Spleen (tissue), 11 donors: ENCODE measurements at regions not wholly inside any gene's neighbourhood (a gene's known extent, or its start where the extent isn't known, plus 50 kb on each side); places are given as distances from the start of the nearest gene placed in this dataset.

Source experiments
- DNase-seq: peaks from one replicate; pipeline ENCODE4 v3.0.0-alpha.2; 2020
- H3K27ac ChIP-seq, 8 donors: fragments of 200-600 bp; sonication (generic) in 7 of 8; 1 replicate in 4 of 8; 2 replicates in 4 of 8; pipeline versions ENCODE4 v1.5.0 to v1.8.0; 2016 to 2021; ENCODE audit warnings: inconsistent platforms in 4 of 8, mild to moderate bottlenecking in 4 of 8, moderate library complexity in 1 of 8
- H3K27me3 ChIP-seq, 7 donors: fragments of 200-600 bp; sonication (generic) in 6 of 7; replicated peaks in 1 of 7; 1 replicate in 4 of 7; 2 replicates in 3 of 7; pipeline versions ENCODE4 v1.5.0 to v1.8.0; 2016 to 2021; ENCODE audit warnings: inconsistent platforms in 3 of 7, mild to moderate bottlenecking in 1 of 7
- H3K36me3 ChIP-seq, 6 donors: fragments of 200-600 bp; sonication (generic) in 5 of 6; 1 replicate in 4 of 6; 2 replicates in 2 of 6; pipeline versions ENCODE4 v1.5.0 to v1.8.0; 2016 to 2021; ENCODE audit warnings: inconsistent platforms in 2 of 6
- H3K4me1 ChIP-seq, 6 donors: fragments of 200-600 bp; sonication (generic) in 5 of 6; 1 replicate in 3 of 6; 2 replicates in 3 of 6; pipeline versions ENCODE4 v1.5.0 to v1.8.0; 2016 to 2021; ENCODE audit warnings: inconsistent platforms in 3 of 6
- H3K4me3 ChIP-seq, 8 donors: fragments of 200-600 bp; sonication (generic) in 7 of 8; 1 replicate in 4 of 8; 2 replicates in 4 of 8; pipeline versions ENCODE4 v1.5.0 to v1.8.0; 2016 to 2021; ENCODE audit warnings: inconsistent platforms in 4 of 8, mild to moderate bottlenecking in 4 of 8, moderate library complexity in 2 of 8
- H3K9me3 ChIP-seq, 8 donors: fragments of 200-600 bp; sonication (generic) in 7 of 8; 1 replicate in 4 of 8; 2 replicates in 4 of 8; pipeline versions ENCODE4 v1.5.0 to v1.8.0; 2016 to 2021; ENCODE audit warnings: inconsistent platforms in 4 of 8
- POLR2A ChIP-seq, 3 donors: fragments of 450-650 bp; IDR thresholded peaks; one replicate each; pipeline ENCODE4 v1.5.1; 2017; ENCODE audit warnings: antibody characterized with exemption in 3 of 3, mild to moderate bottlenecking in 1 of 3
- POLR2AphosphoS5 ChIP-seq, 3 donors: sonication (generic); formaldehyde crosslinking; IDR thresholded peaks; one replicate each; pipeline ENCODE4 v1.5.1; 2017; ENCODE audit warnings: antibody characterized with exemption in 3 of 3
- WGBS, 5 donors: extraction: QIAGEN DNeasy Blood & Tissue Kit in 3 of 5; methylation state at CpG; one replicate each; pipeline versions ENCODE4 v1.1.5 to v1.1.7; 2013 to 2018; 5-methylcytosine and 5-hydroxymethylcytosine counted together
- intact Hi-C: fragments of 100-400 bp; cut with DNase I; formaldehyde crosslinking; loops from one replicate; pipeline ENCODE4 v1.15.0; 2023; ENCODE audit warnings: low total_unique reads
- TF ChIP-seq, protein P1 (sequence below), 11 experiments: fragments of 200-600 bp in 7 of 11; fragments of 450-650 bp in 4 of 11; sonication (generic) in 4 of 11; IDR thresholded peaks in 8 of 11; conservative IDR thresholded peaks in 3 of 11; 1 replicate in 7 of 11; 2 replicates in 4 of 11; pipeline versions ENCODE4 v1.4.0 to v1.8.0; 2016 to 2021; ENCODE audit warnings: antibody characterized with exemption in 11 of 11, inconsistent platforms in 4 of 11, mild to moderate bottlenecking in 1 of 11
- donor health status: healthy with polysubstance abuse.
- donor health status: DM: no; HTN: no; CAD: no; lungs with moderate emphysema.
- donor health status: DM: no; HTN: no; CAD: no.
- donor health status: Bipolar disorder and iron deficiency.
- donor health status: healthy.
- donor health status: DM: no; HTN: no; CAD: no.
- donor health status: DM: yes; HTN: yes; CAD: no.

DNA sequence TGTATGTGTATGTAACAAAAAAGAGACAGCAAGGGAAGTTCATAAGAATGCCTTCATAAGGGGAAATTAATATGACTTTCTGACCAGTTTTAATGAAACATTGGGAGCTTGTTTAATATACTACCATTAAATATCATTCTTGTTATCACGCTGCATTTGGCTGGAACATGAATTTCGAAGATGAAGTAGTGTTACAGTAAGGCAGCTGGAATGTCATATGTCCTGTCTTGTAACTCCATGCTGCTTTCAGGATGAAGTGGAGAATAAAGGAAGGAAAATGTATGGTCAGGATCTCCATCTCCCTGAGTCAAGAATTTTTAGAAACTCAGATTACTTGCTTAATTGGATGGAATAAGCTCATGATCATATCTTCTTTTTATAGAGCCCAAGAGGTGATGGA lies 61.5 kb upstream of the DMAC1 start:
- Histone ChIP-seq H3K27me3 (no peaks in the 10 kb centered on the region), H3K4me3 (no peak overlapping the region), H3K27ac (no peak overlapping the region), H3K9me3 (no peaks in the 10 kb centered on the region), H3K36me3 (no peaks in the 10 kb centered on the region), H3K4me1 (no peaks in the 10 kb centered on the region)
- intact Hi-C loops: no loop called here
- DNase-seq: no peak
- TF ChIP-seq POLR2A (IDR thresholded peaks at IDR 0.05): no peak
- TF ChIP-seq, protein P1, sequence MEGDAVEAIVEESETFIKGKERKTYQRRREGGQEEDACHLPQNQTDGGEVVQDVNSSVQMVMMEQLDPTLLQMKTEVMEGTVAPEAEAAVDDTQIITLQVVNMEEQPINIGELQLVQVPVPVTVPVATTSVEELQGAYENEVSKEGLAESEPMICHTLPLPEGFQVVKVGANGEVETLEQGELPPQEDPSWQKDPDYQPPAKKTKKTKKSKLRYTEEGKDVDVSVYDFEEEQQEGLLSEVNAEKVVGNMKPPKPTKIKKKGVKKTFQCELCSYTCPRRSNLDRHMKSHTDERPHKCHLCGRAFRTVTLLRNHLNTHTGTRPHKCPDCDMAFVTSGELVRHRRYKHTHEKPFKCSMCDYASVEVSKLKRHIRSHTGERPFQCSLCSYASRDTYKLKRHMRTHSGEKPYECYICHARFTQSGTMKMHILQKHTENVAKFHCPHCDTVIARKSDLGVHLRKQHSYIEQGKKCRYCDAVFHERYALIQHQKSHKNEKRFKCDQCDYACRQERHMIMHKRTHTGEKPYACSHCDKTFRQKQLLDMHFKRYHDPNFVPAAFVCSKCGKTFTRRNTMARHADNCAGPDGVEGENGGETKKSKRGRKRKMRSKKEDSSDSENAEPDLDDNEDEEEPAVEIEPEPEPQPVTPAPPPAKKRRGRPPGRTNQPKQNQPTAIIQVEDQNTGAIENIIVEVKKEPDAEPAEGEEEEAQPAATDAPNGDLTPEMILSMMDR (IDR thresholded peaks at IDR 0.05 in 8 of 11, conservative IDR thresholded peaks at IDR 0.05 in 3 of 11): no peak
- no peak for TF ChIP-seq POLR2AphosphoS5 (IDR thresholded peaks at IDR 0.05)
- 83 to 97% (median 91%) methylated on average over 2 of the region's 2 CpGs for WGBS, 5 donors

GRCh38 chr9:7860335-7860709 lies 60.7 kb upstream of the DMAC1 start:
- DNase-seq: no peak

DNA sequence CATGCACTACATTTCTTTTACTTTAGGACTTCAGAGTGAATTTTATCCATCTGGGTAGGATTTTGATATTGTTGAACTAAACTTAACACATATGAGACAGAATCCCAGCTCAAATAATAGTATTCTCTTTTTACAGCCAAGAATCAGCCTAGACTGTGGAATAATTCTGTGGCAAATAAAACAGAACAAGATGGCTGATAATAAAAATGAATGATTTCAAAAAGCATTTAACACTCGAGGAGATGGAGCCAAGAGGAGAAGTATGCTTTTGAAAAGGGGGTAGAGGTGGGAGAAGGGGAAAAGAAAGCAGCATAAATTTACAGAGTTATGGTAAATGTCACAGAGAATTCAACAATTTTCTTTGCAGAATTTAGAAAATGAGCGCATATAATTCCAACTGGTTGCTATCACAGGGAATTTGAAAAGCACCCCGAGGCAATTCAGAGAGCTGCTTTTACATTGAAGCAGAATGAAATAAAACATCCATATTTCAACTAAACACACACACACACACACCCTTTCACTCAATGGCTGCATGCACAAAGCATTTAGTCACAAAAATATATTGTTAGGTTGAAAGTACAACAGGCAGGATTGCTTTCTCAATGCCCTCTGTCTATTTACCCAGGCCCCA lies 60.2 kb upstream of the DMAC1 start:
- TF ChIP-seq POLR2AphosphoS5 (IDR thresholded peaks at IDR 0.05) (no peak), POLR2A (IDR thresholded peaks at IDR 0.05) (no peak)
- TF ChIP-seq, protein P1 (IDR thresholded peaks at IDR 0.05 in 8 of 11, conservative IDR thresholded peaks at IDR 0.05 in 3 of 11): no peak
- H3K4me3 ChIP-seq: no peak overlapping the region
- H3K27me3 ChIP-seq: no peaks in the 10 kb centered on the region
- DNase-seq: no peak
- no peaks in the 10 kb centered on the region for H3K4me1 ChIP-seq
- no peaks in the 10 kb centered on the region for H3K9me3 ChIP-seq
- H3K36me3 ChIP-seq: no peaks in the 10 kb centered on the region
- no peak overlapping the region for H3K27ac ChIP-seq
- WGBS, 5 donors: 66 to 89% (median 86%) methylated on average over 3 of the region's 3 CpGs
- intact Hi-C loops: no loop called here

More at GRCh38 chr9:7860335-7860709, 60.7 kb upstream of the DMAC1 start:
- Histone ChIP-seq H3K4me3 (no peak overlapping the region), H3K36me3 (no peaks in the 10 kb centered on the region), H3K27ac (no peak overlapping the region), H3K27me3 (no peaks in the 10 kb centered on the region), H3K4me1 (no peaks in the 10 kb centered on the region), H3K9me3 (no peaks in the 10 kb centered on the region)
- TF ChIP-seq POLR2A (IDR thresholded peaks at IDR 0.05) (no peak), POLR2AphosphoS5 (IDR thresholded peaks at IDR 0.05) (no peak)
- TF ChIP-seq, protein P1 (IDR thresholded peaks at IDR 0.05 in 8 of 11, conservative IDR thresholded peaks at IDR 0.05 in 3 of 11): no peak
- 76 to 94% (median 83%) methylated on average over 1 of the region's 1 CpG for WGBS, 5 donors
- intact Hi-C loops: no loop called here

DNA sequence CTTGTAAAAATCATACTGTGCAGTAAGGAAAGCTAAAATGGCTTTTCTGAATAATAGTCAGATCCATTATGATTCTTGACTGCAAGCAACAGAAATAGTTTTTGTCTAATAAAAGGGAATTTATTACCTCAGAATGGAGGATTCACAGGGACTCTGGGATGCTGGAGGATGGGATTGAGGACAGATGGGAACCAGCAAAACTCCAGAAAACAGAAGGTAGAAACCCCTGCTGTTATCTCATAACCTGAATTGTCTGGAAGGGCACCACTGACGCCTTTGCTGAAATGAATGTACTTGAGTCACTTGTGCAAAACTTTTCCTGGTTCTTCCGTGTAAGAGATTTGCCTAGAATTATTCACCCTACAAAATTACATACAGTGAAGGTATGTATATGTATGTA lies 58.6 kb upstream of the DMAC1 start:
- no peaks in the 10 kb centered on the region for H3K4me1 ChIP-seq
- H3K36me3 ChIP-seq: no peaks in the 10 kb centered on the region
- no peak for DNase-seq
- 84 to 95% (median 91%) methylated on average over 2 of the region's 2 CpGs for WGBS, 5 donors
- H3K4me3 ChIP-seq: no peak overlapping the region
- intact Hi-C loops: no loop called here
- H3K9me3 ChIP-seq: no peaks in the 10 kb centered on the region
- H3K27me3 ChIP-seq: no peaks in the 10 kb centered on the region
- TF ChIP-seq, protein P1 (IDR thresholded peaks at IDR 0.05 in 8 of 11, conservative IDR thresholded peaks at IDR 0.05 in 3 of 11): no peak
- no peak for TF ChIP-seq POLR2AphosphoS5 (IDR thresholded peaks at IDR 0.05)
- no peak for TF ChIP-seq POLR2A (IDR thresholded peaks at IDR 0.05)
- H3K27ac ChIP-seq: no peak overlapping the region
